Fibroblast of skin of left quadriceps (primary cell): ENCODE measurements at regions not wholly inside any gene's neighbourhood (a gene's known extent, or its start where the extent isn't known, plus 50 kb on each side); places are given as distances from the start of the nearest gene placed in this dataset.

Experiments used
- DNase-seq, 2 experiments: peaks; one replicate each; pipeline ENCODE4 v3.0.0-alpha.2; 2013; ENCODE audit warnings: low read depth in 2 of 2

DNA sequence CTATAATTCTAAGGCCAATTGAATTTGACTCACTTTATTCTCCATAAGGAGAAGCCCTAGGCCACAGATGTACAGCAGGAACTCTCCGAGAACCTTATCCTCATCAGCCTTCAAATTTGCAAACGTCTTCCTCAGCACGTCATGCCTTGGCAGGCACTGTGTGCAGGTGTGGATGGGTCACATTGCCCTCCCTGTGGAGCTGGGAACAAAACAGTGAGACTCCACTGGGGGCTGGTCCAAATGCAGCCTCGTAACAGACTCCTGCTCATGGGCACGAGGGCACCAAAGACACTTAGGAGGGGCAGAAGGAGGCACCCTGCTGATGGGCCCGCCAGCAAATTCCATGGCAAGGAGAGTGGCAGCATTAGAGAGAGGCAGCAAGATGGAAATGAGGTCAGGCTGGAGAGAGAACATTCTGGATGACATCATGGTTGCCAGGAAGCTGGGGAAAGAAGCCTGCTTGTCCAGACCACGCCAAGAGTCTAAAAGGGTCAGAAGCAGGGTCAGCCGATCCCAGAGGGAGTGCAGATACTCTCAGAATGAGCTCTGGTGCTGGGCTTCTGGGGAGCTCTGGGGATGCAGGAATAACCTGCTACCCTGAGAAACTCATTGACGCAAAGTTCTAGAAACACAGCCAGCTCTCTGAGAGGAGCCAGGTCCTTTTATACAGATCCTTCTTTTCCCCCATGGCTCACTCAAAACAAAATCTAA lies 242.2 kb downstream of the B3GLCT start:
- no peak for DNase-seq

DNA sequence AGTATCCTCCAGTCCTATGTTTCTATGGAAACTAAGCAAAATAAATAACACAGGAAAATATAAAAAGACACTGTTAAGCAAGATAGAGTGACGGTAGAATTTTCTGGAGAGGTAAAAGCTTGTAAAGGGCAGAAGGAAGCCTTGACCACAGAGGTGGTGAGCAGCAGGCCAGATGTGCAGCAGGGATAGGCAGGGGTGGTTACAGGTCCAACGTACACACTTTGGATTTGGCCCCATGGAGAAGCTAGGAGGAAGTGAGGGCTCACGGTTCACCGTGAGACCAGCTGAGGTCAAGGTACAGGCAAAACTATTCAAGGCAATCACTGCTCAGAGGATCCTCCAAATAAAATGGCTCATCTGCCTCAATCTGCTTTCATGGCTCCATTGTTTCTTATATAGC lies 242.8 kb downstream of the B3GLCT start:
- no peak for DNase-seq

DNA sequence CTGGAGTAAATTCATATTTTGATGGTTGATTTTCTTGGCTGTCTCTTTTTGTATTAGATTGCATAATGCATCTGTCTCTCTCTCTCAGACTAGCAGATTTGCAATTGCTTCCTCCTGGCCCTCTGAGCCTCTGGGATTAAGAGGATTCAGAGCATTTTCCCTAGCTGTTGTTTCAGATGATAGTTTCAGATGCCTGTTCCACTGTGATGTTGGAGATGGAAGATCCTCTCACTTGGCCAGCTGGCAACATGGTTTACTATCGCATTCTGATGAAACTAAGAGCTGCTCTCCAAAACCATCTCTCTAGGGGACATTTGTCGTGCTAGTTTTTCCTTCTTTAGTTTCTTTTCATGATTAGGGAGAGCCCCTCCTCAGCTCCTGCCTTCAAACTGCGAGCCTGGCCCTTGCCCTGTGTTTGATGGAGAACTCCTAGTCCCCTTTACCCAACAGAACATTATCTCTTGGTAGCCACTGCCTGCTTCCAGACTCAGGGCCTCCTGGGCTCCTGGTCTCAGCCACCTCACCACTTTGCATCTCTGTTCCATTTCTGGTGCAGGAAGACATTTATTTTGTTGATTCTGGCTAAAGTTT lies 244.6 kb downstream of the B3GLCT start:
- peak in 1 of 2 experiments; percentile 4 for DNase-seq

DNA sequence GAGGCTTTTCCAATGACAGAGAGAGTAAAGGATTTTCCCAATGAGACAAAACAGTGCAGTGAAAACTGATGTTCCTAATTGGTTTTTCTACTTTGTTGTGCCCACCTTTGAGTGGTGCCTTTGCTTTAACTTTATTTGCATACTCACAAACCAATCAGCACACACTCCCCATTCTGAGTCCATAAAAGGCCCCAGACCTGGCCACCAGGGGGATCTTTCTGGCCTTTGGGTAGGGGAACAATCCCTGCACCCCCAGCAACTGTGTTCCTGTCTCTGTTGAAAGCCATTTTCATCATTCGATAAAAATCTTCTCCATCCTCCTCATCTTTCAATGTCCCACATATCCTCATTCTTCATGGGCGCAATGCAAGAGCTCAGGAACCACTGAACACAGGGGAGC lies 252.8 kb downstream of the B3GLCT start:
- DNase-seq, result no peak

DNA sequence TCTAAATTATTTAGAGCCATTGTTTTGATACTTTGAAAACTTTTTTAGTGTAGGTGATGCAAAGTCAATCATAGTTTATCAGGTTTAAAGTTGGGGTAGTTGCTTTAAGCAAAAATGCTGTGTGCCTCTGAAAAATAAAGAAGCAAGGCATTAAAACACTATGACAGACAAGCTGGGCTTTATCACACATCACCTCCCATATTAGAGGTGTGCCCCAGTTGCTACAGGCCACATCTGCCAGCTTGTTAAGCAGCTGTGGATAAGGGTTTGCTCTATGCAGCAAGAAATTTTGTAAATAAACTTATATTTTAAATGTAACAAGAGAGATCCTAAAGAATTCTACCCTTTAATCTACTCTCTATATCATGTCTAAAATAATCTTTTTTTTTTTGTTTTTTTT lies 255.8 kb downstream of the B3GLCT start:
- no peak for DNase-seq

DNA sequence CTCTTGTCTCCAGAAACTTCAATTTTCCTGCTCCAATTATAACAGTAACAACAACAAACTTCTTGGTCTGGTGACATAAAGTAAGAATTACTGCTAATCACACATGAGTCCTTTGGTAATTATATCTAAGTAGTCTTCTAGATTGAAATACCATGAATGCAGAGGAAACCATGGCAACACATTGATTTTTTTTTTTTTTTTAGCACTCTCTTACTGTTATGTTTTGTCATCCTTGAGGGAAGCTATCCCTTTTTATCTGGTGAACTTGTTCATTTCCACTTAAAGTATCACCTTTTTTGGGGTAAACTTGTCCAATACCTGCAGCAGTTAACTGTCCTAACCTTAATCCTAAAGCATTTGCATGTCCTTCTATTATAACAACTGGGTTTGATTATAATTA lies 256.3 kb downstream of the B3GLCT start:
- no peak for DNase-seq

DNA sequence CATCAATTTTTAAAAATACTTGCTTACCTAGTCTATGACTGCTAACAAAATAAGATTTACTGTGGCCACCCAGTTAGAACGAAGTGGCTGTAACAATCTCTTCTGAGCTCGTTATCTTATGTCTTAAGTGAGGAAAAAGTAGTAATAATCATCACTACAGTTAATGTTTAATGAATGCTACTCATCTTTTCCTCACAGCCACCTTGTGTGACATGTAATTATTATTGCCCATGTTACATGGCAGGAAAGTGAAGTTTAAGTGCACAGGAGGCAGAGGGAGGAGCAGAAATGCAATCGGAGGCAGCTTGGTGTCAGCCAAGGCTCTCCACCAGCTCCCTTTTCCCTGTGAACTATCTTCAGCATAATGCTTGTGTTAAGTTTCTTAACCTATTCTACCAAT lies 260.3 kb downstream of the B3GLCT start:
- no peak for DNase-seq

DNA sequence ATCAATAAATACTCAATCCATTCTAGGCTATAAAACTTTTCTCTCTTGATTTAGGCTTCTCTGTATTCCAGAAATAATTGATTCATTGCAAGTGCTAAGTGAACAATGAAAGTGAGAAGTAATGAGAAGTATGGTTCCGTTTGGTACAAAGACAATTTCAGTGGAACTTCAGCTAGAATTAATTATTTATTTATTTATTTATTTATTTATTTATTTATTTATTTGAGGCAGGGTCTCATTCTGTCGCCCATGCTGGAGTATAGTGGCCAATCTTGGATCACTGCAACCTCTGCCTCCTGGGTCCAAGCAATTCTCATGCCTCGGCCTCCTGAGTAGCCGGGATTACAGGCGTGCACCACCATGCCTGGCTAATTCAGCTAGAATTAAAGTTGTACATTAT lies 262.1 kb downstream of the B3GLCT start:
- DNase-seq, result no peak

DNA sequence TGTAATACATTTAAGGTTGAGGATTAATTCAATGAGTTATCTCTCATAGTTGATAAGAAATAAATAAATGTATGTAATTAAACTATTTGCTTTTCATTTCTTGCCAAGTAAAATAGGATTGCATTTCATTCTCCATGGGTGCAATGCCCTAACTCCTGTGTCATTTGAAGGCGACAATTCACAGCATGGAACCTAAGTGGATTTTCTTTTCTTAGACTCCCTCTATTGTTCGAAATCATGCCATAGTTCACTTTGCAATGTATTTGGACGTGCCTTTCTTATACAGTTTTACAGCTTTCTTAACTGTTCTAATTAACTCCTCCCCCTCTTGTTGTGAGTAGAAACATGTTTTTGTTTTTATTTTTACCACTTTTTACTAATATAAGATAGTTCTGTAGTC lies 263.0 kb downstream of the B3GLCT start:
- DNase-seq, result no peak

DNA sequence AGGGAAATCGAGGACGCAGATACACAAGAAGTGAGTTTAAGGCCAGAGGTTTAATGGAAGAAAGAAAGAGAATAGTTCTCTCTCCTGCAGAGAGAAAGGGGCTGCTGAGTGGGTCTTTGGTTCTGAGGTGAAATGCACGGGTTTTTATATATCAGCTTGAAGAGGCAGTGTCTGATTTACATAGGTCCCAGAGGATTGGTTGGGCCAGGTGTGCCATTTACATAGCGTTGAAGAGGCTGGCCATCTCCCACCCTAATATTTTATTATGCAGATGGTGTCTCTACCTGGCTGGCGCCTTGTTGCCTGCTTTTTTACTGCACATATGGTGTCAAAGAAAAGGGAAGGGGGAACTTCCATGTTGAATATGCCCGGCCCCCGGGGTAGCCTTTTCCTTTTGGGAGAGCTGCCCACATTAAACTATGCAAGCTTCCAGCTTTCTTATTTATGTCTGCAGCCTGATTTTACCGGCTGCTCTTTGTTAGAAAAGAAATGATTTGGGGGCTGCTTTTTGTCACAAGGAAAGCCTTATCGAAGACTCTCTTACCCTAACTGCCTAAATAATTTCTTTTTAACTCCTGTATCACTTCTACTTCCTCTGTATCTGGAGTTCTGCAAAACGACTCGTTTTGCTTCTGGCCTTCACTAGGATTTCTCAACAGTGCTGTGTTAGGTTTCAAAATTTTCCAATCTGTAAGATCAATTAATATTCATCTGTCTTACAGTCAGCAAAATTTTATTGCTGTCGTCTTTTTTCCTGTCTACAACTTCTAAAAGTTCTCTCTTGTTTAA lies 268.5 kb downstream of the B3GLCT start:
- DNase-seq, result no peak

DNA sequence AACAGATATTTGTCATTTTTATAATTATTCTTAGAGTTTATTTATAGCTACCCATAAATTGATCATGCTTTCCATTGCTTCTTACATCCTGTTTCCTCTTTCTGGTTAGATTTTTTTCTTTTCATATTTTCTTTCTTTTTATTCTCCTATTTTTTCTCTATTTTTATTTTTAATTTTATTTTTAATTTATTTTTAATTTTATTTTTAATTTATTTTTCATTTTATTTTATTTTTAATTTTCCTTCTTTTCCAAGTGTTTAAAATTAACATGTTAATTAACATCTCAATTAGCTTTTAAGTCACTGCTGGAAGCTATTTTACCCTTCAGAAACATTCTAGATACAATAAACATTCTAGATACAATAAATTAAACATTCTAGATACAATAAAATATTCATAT lies 269.6 kb downstream of the B3GLCT start:
- no peak for DNase-seq

DNA sequence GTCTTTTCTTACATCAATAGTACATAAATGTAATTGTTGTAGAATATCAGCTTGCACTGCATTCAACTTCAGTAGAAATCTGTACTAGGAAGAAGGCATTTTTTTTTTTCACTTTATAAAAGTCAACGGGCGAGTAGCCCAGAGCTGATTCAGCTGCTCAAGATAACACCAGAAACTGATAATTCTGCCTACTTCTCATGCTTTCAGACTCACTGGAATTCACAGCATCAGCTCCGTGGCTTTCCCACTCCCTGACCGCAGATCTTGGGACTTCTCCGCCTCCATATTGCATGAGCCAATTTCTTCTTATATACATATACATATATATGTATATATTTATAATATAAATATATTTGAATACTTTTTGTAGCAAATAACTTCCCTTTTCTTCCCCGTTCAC lies 263.1 kb upstream of the RXFP2 start:
- peak; percentile 81 to 83 for DNase-seq

DNA sequence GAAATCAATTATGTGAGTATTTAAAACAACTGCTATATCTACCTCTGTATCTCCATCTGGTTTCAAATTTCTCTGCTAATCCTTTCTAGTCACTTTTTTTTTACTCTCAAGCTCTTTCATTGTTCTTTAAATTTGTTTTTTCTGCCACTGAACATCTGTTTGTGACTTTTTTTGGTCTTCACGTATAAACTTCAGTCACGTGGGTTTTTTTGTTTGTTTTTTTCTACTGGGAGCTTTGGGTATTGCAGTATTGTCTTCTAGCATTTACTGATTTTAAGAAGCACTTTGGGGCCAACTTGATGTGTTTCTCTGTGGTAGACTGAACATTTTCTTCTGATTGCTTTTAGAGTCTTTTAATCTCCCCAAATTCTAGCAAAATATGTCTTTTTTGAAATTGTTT lies 262.6 kb upstream of the RXFP2 start:
- no peak for DNase-seq

DNA sequence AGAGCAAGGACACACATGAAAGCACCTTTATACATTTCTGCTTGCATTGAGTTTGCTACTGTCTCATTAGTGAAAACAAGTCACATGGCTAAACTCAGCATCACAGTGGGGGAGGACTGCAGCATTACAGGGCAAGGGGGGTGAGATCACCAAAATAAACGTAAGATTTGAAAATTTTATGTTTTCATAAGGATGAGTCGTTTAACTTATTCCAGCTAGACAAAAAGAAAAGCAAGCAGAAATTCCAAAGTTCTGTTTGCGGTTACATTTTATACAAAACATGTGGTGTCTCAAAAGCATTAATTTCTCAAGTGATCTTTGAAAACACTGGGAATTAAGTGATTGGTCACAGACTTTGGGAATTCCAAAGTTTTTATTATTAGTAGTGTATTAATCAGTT lies 261.4 kb upstream of the RXFP2 start:
- DNase-seq, result peak; percentile 85 to 86

DNA sequence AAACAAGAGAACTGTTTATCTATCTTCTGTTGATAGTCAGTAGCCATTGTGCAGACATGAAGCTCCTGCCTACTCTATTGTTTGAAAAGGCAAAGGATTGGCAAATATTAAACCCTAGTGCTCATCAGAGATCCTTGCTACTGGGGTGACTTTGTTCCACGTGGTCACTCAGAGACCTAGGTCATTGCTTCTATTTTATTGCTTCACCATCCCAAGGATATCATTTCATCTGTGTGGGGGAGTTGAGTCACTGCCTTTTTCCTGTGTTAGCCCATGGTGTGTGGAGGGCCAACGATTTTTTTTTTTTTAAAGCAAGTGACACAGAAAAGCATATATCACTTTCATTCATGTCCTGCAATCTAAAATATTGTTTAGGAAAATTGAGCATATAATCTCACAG lies 254.1 kb upstream of the RXFP2 start:
- DNase-seq, result no peak

DNA sequence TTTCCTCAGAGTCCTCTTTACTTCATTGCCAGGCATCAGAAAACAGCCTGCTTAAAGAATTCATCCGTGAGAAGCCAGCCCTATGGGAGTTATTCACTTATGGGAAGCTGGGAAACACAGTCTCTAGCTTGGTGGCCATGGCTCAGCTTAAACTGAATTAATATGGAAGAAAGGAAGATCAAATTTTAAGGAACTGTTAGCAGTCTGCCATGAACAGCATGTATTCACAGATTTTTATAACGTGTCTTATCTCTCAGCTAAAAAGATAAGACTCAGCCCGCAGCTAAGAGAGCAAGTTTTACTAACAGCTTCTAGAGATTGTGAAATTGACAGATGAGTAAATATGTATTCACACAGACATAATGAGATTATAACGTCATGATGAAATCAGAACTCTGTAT lies 253.7 kb upstream of the RXFP2 start:
- no peak for DNase-seq

DNA sequence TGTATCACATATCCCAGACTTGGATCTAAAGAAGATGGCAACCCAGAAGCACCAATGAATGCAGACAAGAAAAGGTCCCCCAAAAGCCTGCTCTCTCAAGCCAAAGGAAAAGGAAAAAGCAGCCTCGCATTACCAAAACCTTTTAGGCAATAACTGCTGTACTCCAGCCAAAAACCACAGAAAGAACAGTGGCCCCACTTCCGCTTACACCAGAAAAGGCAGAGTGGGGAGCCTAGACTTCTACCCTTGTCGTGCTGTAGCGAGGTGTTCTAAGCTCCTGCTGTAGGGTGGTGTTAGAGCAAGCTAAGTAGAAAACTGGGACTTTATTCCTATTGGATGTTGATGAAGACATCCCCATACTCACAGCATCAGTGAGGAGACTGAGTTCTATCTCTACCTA lies 244.0 kb upstream of the RXFP2 start:
- DNase-seq, result no peak

DNA sequence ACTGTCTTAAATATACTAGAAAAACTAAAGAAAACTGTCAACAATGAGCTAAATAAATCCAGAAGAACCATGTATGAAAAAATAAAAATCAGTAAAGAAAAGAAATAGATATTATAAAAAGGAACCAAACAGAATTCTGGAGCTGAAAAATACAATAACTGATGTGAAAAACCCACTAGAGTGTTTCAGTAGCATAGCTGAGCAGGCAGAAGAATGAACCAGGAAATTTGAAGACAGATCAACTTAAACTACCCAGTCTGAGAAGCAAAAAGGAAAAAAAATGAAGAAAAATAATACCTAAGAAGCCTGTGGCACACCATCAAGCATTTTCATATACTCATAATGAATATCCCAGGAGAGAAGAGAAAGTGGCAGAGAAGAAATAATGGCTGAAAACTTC lies 240.1 kb upstream of the RXFP2 start:
- DNase-seq, result no peak

DNA sequence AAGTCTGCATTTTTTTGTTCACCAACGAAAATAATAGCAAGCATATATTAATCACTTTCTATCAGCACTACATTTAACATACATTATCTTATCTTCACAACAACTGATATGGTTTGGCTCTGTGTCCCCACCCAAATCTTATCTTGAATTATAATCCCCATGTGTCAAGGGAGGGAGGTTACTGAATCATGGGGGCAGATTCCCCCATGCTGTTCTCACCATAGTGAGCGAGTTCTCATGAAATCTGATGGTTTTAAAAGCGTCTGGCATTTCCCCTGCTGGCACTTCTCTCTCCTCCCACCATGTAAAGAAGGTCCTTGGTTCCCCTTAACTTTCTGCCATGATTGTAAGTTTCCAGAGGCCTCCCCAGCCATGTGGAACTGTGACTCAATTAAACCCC lies 235.7 kb upstream of the RXFP2 start:
- DNase-seq, result no peak

DNA sequence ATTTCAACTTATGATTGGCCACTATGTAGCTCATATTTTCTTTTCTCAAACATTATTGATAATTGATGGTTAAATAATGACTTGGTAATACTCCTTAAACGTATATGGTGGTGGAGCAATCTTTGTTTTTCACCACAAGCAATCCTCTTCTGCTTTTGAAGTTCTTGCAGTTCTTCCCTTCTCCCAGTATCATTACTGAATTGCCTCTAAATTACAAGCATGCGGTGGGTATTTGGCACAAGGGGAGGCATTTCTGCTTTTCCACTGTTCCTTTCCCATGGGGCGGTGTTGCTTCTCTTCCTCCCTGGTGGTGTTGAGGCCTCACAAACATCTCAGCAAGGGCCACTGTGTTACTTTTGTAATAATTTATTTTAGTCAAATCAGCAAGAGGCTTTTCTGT lies 234.4 kb upstream of the RXFP2 start:
- no peak for DNase-seq

DNA sequence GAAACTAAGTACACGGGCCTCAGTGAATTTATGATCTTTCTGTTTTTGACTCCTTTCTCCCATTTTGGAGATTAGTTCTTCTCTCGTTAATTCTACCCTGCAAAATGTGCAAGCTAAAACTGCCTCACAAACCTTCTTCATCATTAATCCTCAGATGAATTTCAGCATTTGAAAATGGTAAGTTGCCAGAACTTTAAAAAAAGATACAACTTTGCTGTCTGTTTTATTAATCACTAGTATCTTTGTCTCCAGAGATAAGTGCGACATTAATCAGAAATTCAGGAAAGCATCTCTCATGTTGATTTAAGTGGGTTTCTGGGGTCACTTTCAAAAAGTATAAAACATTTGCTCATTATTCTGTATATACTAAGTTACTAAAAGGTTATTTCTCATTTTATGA lies 227.0 kb upstream of the RXFP2 start:
- DNase-seq, result no peak

DNA sequence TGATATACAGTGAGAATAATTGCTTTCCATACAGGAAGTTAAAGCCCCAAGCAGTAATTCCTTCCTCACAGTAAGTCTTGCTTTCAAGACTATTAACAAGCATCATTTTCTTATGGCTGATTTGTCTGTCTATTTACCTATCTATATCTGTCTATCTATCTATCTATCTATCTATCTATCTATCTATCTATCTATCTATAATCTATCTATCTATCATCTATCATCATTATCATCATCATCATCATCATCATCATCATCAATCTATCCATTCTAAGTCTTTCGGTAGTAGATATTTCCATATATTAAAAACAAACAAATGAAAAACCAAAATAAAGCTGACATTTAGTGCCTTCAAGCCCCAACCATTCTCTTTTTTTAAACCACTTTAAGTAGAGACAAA lies 224.4 kb upstream of the RXFP2 start:
- DNase-seq, result no peak

DNA sequence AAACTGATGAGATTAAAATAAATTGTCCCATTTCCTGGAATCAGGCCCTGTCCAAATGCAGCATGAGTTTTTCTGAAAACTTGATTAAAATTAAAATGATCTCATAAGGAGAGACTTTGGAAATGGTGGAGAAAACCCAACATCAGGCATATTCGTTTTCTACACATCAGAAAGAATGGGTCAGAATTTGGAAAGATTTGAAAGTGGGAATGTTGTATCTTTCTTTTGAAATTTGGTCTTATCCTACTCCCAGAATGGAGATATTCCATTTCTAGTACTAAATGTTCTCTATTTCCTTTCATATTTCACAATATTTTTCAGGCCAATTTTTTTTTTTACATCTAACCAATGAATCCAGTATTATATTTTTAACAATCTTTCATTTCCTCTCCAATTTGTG lies 223.9 kb upstream of the RXFP2 start:
- no peak for DNase-seq
